Endothelial cell (in vitro differentiated cells): ENCODE measurements at regions not wholly inside any gene's neighbourhood (a gene's known extent, or its start where the extent isn't known, plus 50 kb on each side); places are given as distances from the start of the nearest gene placed in this dataset.

Experiments used
- DNase-seq: peaks from one replicate; pipeline ENCODE4 v3.0.0; 2021; ENCODE audit warnings: low spot score
- H3K27ac Mint-ChIP-seq: one replicate; pipeline ENCODE4 v1.8.0; 2021; ENCODE audit warnings: mixed read lengths, inconsistent platforms; ENCODE audit not compliant: unreplicated experiment
- H3K27me3 Mint-ChIP-seq: one replicate; pipeline ENCODE4 v1.8.0; 2021; ENCODE audit warnings: mild to moderate bottlenecking, moderate library complexity, mixed read lengths, inconsistent platforms; ENCODE audit not compliant: unreplicated experiment
- H3K36me3 Mint-ChIP-seq: one replicate; pipeline ENCODE4 v1.8.0; 2021; ENCODE audit warnings: mild to moderate bottlenecking, low read depth, mixed read lengths, inconsistent platforms; ENCODE audit not compliant: unreplicated experiment
- H3K4me1 Mint-ChIP-seq: one replicate; pipeline ENCODE4 v1.8.0; 2021; ENCODE audit warnings: mild to moderate bottlenecking, mixed read lengths, inconsistent platforms; ENCODE audit not compliant: unreplicated experiment
- H3K4me3 Mint-ChIP-seq: one replicate; pipeline ENCODE4 v1.8.0; 2021; ENCODE audit warnings: mild to moderate bottlenecking, mixed read lengths, inconsistent platforms; ENCODE audit not compliant: unreplicated experiment
- H3K9me3 Mint-ChIP-seq: one replicate; pipeline ENCODE4 v1.8.0; 2021; ENCODE audit warnings: mixed read lengths, inconsistent platforms; ENCODE audit not compliant: unreplicated experiment
- TF ChIP-seq, protein P1 (sequence below): fragments of 200-600 bp; sonication (generic); IDR thresholded peaks from one replicate; pipeline ENCODE4 v1.5.0; 2021; ENCODE audit warnings: antibody characterized with exemption; ENCODE audit not compliant: unreplicated experiment

DNA sequence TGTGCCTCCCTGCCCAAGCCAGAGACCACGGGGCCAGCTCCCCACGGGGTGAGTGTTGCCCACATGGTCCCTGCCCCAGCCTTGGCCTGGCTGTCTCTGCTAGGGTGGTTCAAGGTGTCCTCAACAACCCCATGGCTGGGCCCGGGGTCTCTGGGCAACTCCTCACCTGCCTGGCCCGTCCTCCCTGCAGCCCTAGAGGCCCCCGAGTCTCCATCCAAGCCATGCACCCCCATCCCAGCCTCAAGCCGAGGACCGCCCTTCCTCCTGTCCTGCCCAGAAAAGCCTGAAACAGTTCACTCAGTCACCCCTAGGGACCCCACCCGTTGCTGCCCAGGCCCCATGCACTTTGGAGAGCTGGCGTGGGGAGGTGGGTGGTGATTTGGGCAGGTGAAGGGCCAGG is 120.9 kb downstream of the FAM53A start:
- TF ChIP-seq, protein P1, sequence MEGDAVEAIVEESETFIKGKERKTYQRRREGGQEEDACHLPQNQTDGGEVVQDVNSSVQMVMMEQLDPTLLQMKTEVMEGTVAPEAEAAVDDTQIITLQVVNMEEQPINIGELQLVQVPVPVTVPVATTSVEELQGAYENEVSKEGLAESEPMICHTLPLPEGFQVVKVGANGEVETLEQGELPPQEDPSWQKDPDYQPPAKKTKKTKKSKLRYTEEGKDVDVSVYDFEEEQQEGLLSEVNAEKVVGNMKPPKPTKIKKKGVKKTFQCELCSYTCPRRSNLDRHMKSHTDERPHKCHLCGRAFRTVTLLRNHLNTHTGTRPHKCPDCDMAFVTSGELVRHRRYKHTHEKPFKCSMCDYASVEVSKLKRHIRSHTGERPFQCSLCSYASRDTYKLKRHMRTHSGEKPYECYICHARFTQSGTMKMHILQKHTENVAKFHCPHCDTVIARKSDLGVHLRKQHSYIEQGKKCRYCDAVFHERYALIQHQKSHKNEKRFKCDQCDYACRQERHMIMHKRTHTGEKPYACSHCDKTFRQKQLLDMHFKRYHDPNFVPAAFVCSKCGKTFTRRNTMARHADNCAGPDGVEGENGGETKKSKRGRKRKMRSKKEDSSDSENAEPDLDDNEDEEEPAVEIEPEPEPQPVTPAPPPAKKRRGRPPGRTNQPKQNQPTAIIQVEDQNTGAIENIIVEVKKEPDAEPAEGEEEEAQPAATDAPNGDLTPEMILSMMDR = no peak
- Mint-ChIP-seq H3K27me3 (peaks cover 9% of the 10 kb centered on the region), H3K27ac (no peak overlapping the region), H3K9me3 (no peaks in the 10 kb centered on the region), H3K4me1 (no peaks in the 10 kb centered on the region), H3K4me3 (no peak overlapping the region), H3K36me3 (no peaks in the 10 kb centered on the region)
- DNase-seq = no peak

DNA sequence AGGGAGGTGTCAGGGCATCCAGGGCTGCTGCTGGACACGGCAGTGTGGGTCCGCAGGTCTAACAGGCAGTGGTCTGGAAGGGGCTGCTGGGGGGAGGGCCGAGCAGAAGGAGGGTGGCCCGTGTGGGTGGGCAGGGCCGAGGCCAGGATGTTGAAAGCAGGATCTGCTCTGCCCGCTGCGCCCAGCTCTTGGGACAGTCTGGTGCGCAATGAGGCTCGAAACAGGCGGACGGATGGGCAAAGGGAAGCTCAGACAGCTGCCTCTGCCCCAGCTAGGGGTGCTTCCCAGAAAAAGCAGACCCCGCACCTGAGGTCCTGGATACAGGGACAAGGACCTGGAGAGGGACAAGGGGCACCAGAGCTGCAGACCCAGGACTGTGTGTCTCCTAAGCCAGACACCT is 121.3 kb downstream of the FAM53A start:
- Mint-ChIP-seq H3K9me3 (no peaks in the 10 kb centered on the region), H3K4me3 (no peak overlapping the region), H3K4me1 (no peaks in the 10 kb centered on the region), H3K27me3 (peaks cover 9% of the 10 kb centered on the region), H3K27ac (no peak overlapping the region), H3K36me3 (no peaks in the 10 kb centered on the region)
- no peak for DNase-seq
- TF ChIP-seq, protein P1 = no peak

DNA sequence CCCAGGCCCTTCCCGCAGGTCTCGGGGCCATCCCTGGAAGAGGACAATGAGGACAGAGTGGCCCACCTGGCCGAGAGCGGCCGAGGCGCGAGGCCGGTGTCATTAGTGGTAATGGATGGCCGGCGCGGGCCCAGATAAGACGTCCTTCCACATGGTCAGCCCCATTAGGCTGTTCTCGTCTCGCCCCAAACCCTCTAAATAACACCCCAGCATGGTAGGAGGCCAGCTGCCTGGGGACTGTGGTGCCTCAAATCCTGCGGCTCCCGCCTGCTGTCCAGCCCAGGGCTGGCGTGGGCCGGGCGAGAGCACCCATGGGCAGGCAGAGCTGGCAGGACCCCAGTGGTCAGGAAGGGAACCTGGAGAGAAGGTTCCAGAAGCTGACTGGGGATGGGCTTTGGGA is 121.7 kb downstream of the FAM53A start:
- H3K27me3 Mint-ChIP-seq = peaks cover 9% of the 10 kb centered on the region
- H3K36me3 Mint-ChIP-seq = no peaks in the 10 kb centered on the region
- H3K9me3 Mint-ChIP-seq = no peaks in the 10 kb centered on the region
- no peak overlapping the region for H3K27ac Mint-ChIP-seq
- H3K4me1 Mint-ChIP-seq = no peaks in the 10 kb centered on the region
- TF ChIP-seq, protein P1 = no peak
- H3K4me3 Mint-ChIP-seq = no peak overlapping the region
- DNase-seq = no peak

DNA sequence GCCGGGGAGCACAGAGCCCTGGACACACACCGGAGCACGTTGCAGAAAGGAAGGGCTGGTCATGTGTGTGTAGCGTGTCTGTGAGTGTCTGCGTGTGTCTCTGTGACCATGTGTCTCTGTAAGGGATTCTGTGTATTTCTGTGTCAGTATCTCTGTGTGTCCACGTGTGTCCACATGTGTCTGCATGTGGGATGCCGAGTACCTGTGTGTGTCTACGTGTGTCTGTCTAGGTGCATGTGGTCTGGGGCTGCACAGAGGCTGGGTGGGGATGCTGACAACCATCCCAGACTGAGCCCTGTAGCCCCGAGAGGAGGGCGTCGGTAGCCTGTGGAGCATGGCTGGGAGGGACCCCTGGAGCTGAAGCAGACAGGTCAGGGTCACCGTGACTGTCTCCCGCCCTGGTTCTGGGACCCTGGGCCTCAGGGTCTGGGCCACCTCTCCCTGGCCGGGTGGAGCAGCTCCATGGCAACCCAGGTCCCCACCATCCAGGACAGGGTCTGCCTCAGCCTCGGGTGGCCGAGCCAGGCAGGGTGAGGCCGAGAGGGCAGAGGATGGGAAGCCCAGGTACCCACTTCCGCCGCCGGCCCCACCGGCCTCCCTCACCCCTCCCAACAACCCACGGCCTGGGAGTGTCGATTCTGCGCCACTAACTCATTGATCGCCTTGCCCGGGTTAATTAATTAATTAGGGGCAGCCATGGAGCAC is 122.7 kb downstream of the FAM53A start:
- no peak for DNase-seq
- Mint-ChIP-seq H3K4me1 (no peaks in the 10 kb centered on the region), H3K27me3 (peaks cover 12% of the 10 kb centered on the region), H3K9me3 (no peaks in the 10 kb centered on the region), H3K36me3 (no peaks in the 10 kb centered on the region), H3K4me3 (no peak overlapping the region), H3K27ac (no peak overlapping the region)
- TF ChIP-seq, protein P1 = no peak

DNA sequence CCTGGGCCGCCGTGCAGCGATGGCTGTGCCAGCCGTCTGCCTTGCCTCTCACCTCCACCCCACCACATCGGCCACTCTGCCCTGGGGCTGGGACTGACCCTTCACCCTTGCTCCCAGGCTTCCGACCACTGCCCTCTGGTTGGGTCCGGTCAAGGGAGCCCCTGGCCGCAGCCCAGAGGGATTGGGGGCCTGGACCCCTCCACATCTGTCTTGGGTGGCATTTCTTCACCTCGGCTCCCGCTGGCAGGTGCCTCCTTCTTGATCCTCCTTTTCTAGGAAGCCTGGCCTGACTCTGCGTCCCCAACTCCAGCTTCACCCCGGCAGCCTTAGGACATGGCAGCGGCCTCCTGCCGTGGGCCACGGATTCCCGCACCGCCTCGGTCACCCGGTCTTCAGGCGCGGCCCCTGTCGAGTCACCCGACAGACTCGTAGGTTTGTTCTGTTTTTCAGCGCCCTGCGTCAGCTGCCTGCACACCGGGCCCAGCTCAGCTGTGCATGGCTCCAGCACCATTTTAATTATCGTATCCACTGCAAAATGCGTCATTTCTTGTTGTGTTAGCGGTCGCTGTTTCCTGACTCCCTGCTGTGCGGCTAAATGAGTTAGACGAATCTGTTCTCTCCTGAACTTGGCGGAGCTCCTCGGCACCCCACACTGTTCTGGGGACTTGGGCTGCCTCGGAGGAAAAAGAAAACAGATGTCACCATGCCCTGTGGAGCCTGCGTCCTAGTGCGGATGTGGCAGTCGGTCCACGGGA is 124.0 kb downstream of the FAM53A start:
- Mint-ChIP-seq H3K27ac (peak overlapping the region; percentile 57), H3K4me1 (no peaks in the 10 kb centered on the region), H3K36me3 (no peaks in the 10 kb centered on the region), H3K9me3 (no peaks in the 10 kb centered on the region), H3K4me3 (no peak overlapping the region), H3K27me3 (peaks cover 14% of the 10 kb centered on the region)
- TF ChIP-seq, protein P1 = no peak
- DNase-seq = no peak
